ENCODE measurements at regions not wholly inside any gene's neighbourhood (a gene's known extent, or its start where the extent isn't known, plus 50 kb on each side); places are given as distances from the start of the nearest gene placed in this dataset.

- DNase-seq (ENCODE audit: low read depth) = no peak
These were observed 145.3 kb downstream of the C1D start for GRCh38 chr2:67917332-67918054.

GRCh38 chr2:67918471-67918870, 144.3 kb downstream of the C1D start:
- DNase-seq (ENCODE audit: low read depth) = no peak

- no peak for DNase-seq (ENCODE audit: low read depth)
These were observed 143.3 kb downstream of the C1D start for GRCh38 chr2:67919490-67919889.

- DNase-seq (ENCODE audit: low read depth) = no peak
These were observed 140.6 kb downstream of the C1D start for GRCh38 chr2:67922080-67922785.

GRCh38 chr2:67923696-67924095, 139.1 kb downstream of the C1D start:
- DNase-seq (ENCODE audit: low read depth) = no peak

- DNase-seq (ENCODE audit: low read depth) = no peak
These were observed 135.3 kb downstream of the C1D start for GRCh38 chr2:67927501-67927900.

GRCh38 chr2:67930156-67930555, 132.6 kb downstream of the C1D start:
- DNase-seq (ENCODE audit: low read depth) = no peak

GRCh38 chr2:67936969-67937368, 125.8 kb downstream of the C1D start:
- no peak for DNase-seq (ENCODE audit: low read depth)

- DNase-seq (ENCODE audit: low read depth) = no peak
These were observed 124.8 kb downstream of the C1D start for GRCh38 chr2:67938053-67938452.

- DNase-seq (ENCODE audit: low read depth) = no peak
These were observed 117.7 kb downstream of the C1D start for GRCh38 chr2:67945056-67945455.

- DNase-seq (ENCODE audit: low read depth) = no peak
These were observed 116.9 kb downstream of the C1D start for GRCh38 chr2:67945940-67946339.

GRCh38 chr2:67948057-67948456, 114.7 kb downstream of the C1D start:
- DNase-seq (ENCODE audit: low read depth) = no peak

- no peak for DNase-seq (ENCODE audit: low read depth)
These were observed 114.3 kb downstream of the C1D start for GRCh38 chr2:67948506-67948905.

- DNase-seq (ENCODE audit: low read depth) = no peak
These were observed 112.8 kb downstream of the C1D start for GRCh38 chr2:67950018-67950417.

GRCh38 chr2:67950919-67951318, 111.9 kb downstream of the C1D start:
- no peak for DNase-seq (ENCODE audit: low read depth)

GRCh38 chr2:67952066-67952465, 110.7 kb downstream of the C1D start:
- DNase-seq (ENCODE audit: low read depth) = no peak

GRCh38 chr2:67954093-67954748, 108.6 kb downstream of the C1D start:
- no peak for DNase-seq (ENCODE audit: low read depth)

GRCh38 chr2:67955748-67956603, 106.8 kb downstream of the C1D start:
- no peak for DNase-seq (ENCODE audit: low read depth)

GRCh38 chr2:67965246-67965645, 97.6 kb downstream of the C1D start:
- no peak for DNase-seq (ENCODE audit: low read depth)

- no peak for DNase-seq (ENCODE audit: low read depth)
These were observed 92.7 kb downstream of the C1D start for GRCh38 chr2:67970071-67970470.

- DNase-seq (ENCODE audit: low read depth) = no peak
These were observed 92.3 kb downstream of the C1D start for GRCh38 chr2:67970542-67970941.
